GM12891 (cell line): ENCODE measurements at regions not wholly inside any gene's neighbourhood (a gene's known extent, or its start where the extent isn't known, plus 50 kb on each side); places are given as distances from the start of the nearest gene placed in this dataset.

Experiments used
- DNase-seq: peaks from one replicate; pipeline ENCODE4 v3.0.0; 2011; ENCODE audit warnings: low spot score; ENCODE audit not compliant: insufficient read length
- FAIRE-seq: peaks from 2 replicates; lab custom pipeline; 2011; peaks lifted over from hg19 to GRCh38; lab: Jason Lieb, UNC
- PAX5 ChIP-seq: IDR thresholded peaks from 2 replicates; pipeline ENCODE4 v1.6.1; 2011; ENCODE audit warnings: low read length, moderate library complexity, mild to moderate bottlenecking; ENCODE audit not compliant: insufficient read depth, severe bottlenecking
- POLR2A ChIP-seq: IDR thresholded peaks from 2 replicates; pipeline ENCODE4 v1.6.1; 2011; ENCODE audit warnings: low read depth, low read length, control low read depth
- POLR2AphosphoS5 ChIP-seq: IDR thresholded peaks from 2 replicates; pipeline ENCODE4 v1.6.1; 2011; ENCODE audit warnings: low read depth, low read length, control low read depth
- POU2F2 ChIP-seq: IDR thresholded peaks from 2 replicates; pipeline ENCODE4 v1.6.1; 2011; ENCODE audit warnings: low read depth, mild to moderate bottlenecking, control low read depth, low read length, moderate library complexity
- SPI1 ChIP-seq: IDR thresholded peaks from 2 replicates; pipeline ENCODE4 v1.6.1; 2011; ENCODE audit warnings: low read depth, low read length, control low read depth
- TAF1 ChIP-seq: IDR thresholded peaks from 2 replicates; pipeline ENCODE4 v1.6.1; 2011; ENCODE audit warnings: low read depth, low read length, control low read depth

DNA sequence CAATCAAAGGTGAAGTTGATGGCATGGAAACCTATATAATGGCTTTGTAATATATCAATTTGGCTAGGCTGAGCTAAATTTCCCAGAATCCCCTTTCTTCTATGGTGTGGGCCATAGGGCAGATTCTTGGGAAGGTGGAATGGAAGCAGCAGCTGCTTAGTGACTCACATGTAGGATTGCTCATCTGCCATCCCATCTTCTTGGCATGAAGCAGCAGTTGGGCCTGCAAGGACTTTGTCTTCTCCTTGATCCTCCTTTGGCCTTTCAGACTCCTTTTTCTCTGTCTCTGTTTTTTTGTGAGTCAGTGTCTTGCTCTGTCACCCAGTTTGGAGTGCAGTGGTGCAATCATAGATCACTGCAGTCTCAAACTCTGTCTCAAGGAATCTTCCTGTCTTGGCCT, 52.6 kb upstream of the CEP162 start:
- DNase-seq, result no peak
- no peak for FAIRE-seq
- TF ChIP-seq PAX5, result no peak
- no peak for TF ChIP-seq SPI1
- TF ChIP-seq POU2F2, result no peak
- no peak for TF ChIP-seq POLR2AphosphoS5
- TF ChIP-seq TAF1, result no peak
- TF ChIP-seq POLR2A, result no peak

DNA sequence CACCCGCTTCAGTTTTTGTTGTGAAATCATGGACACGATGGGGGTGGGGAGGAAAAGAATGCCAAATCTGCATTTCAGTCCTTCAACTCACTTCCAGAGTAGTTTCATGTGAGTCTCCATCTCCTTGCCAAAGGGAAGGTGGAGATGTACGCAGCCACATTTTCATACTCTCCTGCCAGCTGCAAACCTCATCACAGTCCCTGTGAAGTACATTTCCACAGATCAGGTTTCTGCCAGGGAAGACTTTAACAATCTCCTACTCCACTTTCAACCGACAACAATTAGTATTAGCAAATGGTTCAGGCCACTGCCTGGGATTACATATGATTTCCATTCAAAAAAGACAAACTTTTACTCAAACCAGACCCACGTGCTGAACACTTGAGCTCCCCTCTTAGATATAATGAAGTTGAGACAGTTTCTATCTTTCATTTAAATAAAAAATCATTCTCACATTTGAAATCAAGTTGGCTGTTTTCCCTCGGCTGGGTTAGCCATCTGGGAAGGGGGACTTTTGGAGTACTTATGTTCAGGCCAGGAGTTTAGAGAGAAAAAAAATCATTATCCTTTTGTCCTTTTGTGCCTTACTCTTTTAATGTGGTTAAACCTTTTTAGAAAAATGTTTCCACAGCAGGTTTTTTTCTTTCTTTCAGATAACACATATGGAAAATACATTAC, 51.0 kb upstream of the CEP162 start:
- TF ChIP-seq TAF1 (no peak), POLR2AphosphoS5 (no peak), POU2F2 (no peak), SPI1 (no peak), POLR2A (no peak), PAX5 (no peak)
- DNase-seq (no peak), FAIRE-seq (no peak)
